GM19372 (cell line): ENCODE measurements at regions not wholly inside any gene's neighbourhood (a gene's known extent, or its start where the extent isn't known, plus 50 kb on each side); places are given as distances from the start of the nearest gene placed in this dataset.
"Not testable (repeated sequence)": the region's sequence is repeated elsewhere in the genome, so short reads cannot be mapped to it uniquely, and the experiment has no call there.

Experiments used
- ATAC-seq: cut with Tn5 transposase; IDR thresholded peaks from one replicate; pipeline ENCODE4 v1.9.1; 2021; ENCODE audit warnings: mild to moderate bottlenecking, low read depth, moderate library complexity; ENCODE audit not compliant: unreplicated experiment

GRCh38 chr4:148964456-148964855, 522.2 kb upstream of the NR3C2 start:
- ATAC-seq, result no peak

GRCh38 chr4:148962539-148963290, 520.5 kb upstream of the NR3C2 start:
- ATAC-seq, result no peak

GRCh38 chr4:148961526-148961925, 519.3 kb upstream of the NR3C2 start:
- no peak for ATAC-seq

GRCh38 chr4:148958317-148958716, 516.1 kb upstream of the NR3C2 start:
- no peak for ATAC-seq

- no peak for ATAC-seq
These were observed 513.5 kb upstream of the NR3C2 start for GRCh38 chr4:148955564-148956297.

GRCh38 chr4:148954011-148954749, 512.0 kb upstream of the NR3C2 start:
- no peak for ATAC-seq

GRCh38 chr4:148951346-148951745, 509.1 kb upstream of the NR3C2 start:
- no peak for ATAC-seq

GRCh38 chr4:148946271-148946670, 504.1 kb upstream of the NR3C2 start:
- no peak for ATAC-seq

GRCh38 chr4:148944839-148945219, 502.6 kb upstream of the NR3C2 start:
- ATAC-seq, result no peak

- no peak for ATAC-seq
These were observed 502.1 kb upstream of the NR3C2 start for GRCh38 chr4:148944136-148944838.

- no peak for ATAC-seq
These were observed 492.8 kb upstream of the NR3C2 start for GRCh38 chr4:148934926-148935578.

- ATAC-seq, result no peak
These were observed 484.4 kb upstream of the NR3C2 start for GRCh38 chr4:148926276-148927260.

- no peak for ATAC-seq
These were observed 481.7 kb upstream of the NR3C2 start for GRCh38 chr4:148923881-148924280.

- ATAC-seq, result no peak
These were observed 480.3 kb upstream of the NR3C2 start for GRCh38 chr4:148922497-148922896.

- ATAC-seq, result no peak
These were observed 472.5 kb upstream of the NR3C2 start for GRCh38 chr4:148914734-148915133.

GRCh38 chr4:148914301-148914700, 472.1 kb upstream of the NR3C2 start:
- ATAC-seq, result no peak

GRCh38 chr4:148903388-148903787, 461.2 kb upstream of the NR3C2 start:
- ATAC-seq, result no peak

- ATAC-seq, result no peak
These were observed 459.0 kb upstream of the NR3C2 start for GRCh38 chr4:148901075-148901705.

- not testable (repeated sequence) for ATAC-seq
These were observed 455.9 kb upstream of the NR3C2 start for GRCh38 chr4:148898139-148898538.
